ENCODE measurements at regions not wholly inside any gene's neighbourhood (a gene's known extent, or its start where the extent isn't known, plus 50 kb on each side); places are given as distances from the start of the nearest gene placed in this dataset.

DNA sequence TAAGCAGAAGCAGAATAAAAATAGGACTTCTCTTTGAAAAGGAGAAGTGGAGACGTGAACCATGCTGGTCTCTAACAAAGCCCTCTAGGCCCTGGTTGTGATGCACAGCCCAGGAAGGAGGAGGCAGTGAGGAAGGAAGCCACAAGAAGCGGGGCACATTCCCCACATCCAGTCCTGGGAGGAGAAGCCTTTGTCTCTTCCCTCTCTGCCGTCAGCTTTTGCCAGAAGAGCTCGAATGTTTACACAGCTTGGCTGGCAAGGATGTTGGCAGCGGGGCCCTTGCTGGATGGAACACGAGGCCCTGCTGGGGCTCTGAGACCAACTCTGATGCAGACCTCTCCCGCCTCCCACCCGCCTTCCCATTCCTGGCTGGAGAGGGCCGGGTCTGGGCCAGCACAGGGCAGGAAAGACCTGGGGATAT is 91.3 kb downstream of the MAF start:
- H2AK5ac ChIP-seq (ENCODE audit: low read depth, low read length), result no peak overlapping the region
- H3K56ac ChIP-seq (replicated peaks; ENCODE audit: insufficient read length, low read depth, low read length), result no peak overlapping the region
- no peak overlapping the region for H2BK120ac ChIP-seq (replicated peaks; ENCODE audit: low read depth, low read length)
- no peak overlapping the region for H4K91ac ChIP-seq (replicated peaks; ENCODE audit: insufficient read length, low read length)
- no peak overlapping the region for H4K5ac ChIP-seq (ENCODE audit: insufficient read length, low read depth, low read length)
- no peaks in the 10 kb centered on the region for H3K79me2 ChIP-seq (ENCODE audit: control insufficient read depth in 1 of 2, insufficient read depth in 2 of 2, low read length in 2 of 2)
- no peak overlapping the region for H2BK12ac ChIP-seq (ENCODE audit: low read depth, low read length)
- no peak overlapping the region for H3K18ac ChIP-seq (ENCODE audit: extremely low read depth, low read length)
- no peak overlapping the region for H2BK15ac ChIP-seq (ENCODE audit: low read length)
- H3K4me2 ChIP-seq (ENCODE audit: insufficient read depth in 1 of 2, low read depth in 2 of 2, low read length in 2 of 2), result no peak overlapping the region
- 92% methylated on average over 9 of the region's 9 CpGs; no CpG with 5 or more reads in 1 of the 2 experiments for WGBS, 2 experiments (ENCODE audit: extremely low coverage in 1 of 2, insufficient coverage in 1 of 2, insufficient read length in 1 of 2, insufficient replicate concordance in 2 of 2, low coverage in 1 of 2, low lambda C conversion rate in 2 of 2, missing lambda C conversion rate in 1 of 2)
- FAIRE-seq (no peak), DNase-seq (ENCODE audit: low read depth in 1 of 2, low spot score in 2 of 2) (no peak)
- H3K14ac ChIP-seq (ENCODE audit: insufficient read length), result no peak overlapping the region
- CTCF ChIA-PET (ENCODE audit: partially characterized antibody), result no interaction called here
- no peak overlapping the region for H2BK20ac ChIP-seq (ENCODE audit: low read length)
- H3K36me3 ChIP-seq (ENCODE audit: control insufficient read depth in 2 of 4, insufficient read depth in 4 of 4, low read length in 3 of 4), result no peaks in the 10 kb centered on the region
- no peaks in the 10 kb centered on the region for H3K27me3 ChIP-seq (replicated peaks in 1 of 4; ENCODE audit: control insufficient read depth in 3 of 4, extremely low read depth in 1 of 4, insufficient read depth in 3 of 4, low read length in 3 of 4)
- H3K4ac ChIP-seq (replicated peaks; ENCODE audit: insufficient read length, low read depth, low read length), result no peak overlapping the region
- POLR2A ChIA-PET (ENCODE audit: partially characterized antibody), result no interaction called here
- no peaks in the 10 kb centered on the region for H4K20me1 ChIP-seq (replicated peaks in 1 of 2; ENCODE audit: control insufficient read depth in 1 of 2, insufficient read depth in 2 of 2, low read length in 2 of 2)
- peaks cover 3% of the 10 kb centered on the region; the same call in 1 of the 2 replicates for H3K23me2 ChIP-seq (ENCODE audit: low read depth, low read length)
- no peak for TF ChIP-seq SP2 (IDR thresholded peaks at IDR 0.05; ENCODE audit: low read length)
- TF ChIP-seq NANOG (IDR thresholded peaks at IDR 0.05; ENCODE audit: insufficient read depth, low read depth, low read length, poor library complexity, severe bottlenecking), result no peak
- TF ChIP-seq GABPA (IDR thresholded peaks at IDR 0.05; ENCODE audit: borderline replicate concordance, insufficient read depth, low read length), result no peak
- H3K79me1 ChIP-seq (ENCODE audit: low read depth, low read length), result no peaks in the 10 kb centered on the region
- no peaks in the 10 kb centered on the region for H3K9me3 ChIP-seq (ENCODE audit: insufficient read depth in 2 of 2, low read depth in 1 of 2, low read length in 1 of 2)
- peak overlapping the region; percentile 80 for H2AFZ ChIP-seq (ENCODE audit: low read length)
- no peak overlapping the region for H2BK5ac ChIP-seq (ENCODE audit: low read depth, low read length)
- no peak overlapping the region for H3K23ac ChIP-seq (ENCODE audit: insufficient read length)
- no peaks in the 10 kb centered on the region; a peak in 2 of 7 replicates for H3K4me1 ChIP-seq (replicated peaks in 1 of 4; ENCODE audit: control insufficient read depth in 3 of 4, insufficient read depth in 4 of 4, low read length in 3 of 4)
- H3K9ac ChIP-seq (replicated peaks in 1 of 4; ENCODE audit: extremely low read depth in 1 of 4, low read depth in 3 of 4, low read length in 3 of 4), result no peak overlapping the region
- H4K8ac ChIP-seq (ENCODE audit: extremely low read depth, insufficient read depth, low read length), result no peak overlapping the region
- no peak overlapping the region for H3K27ac ChIP-seq (ENCODE audit: low read depth, low read length)
- no peak overlapping the region for H3K4me3 ChIP-seq (ENCODE audit: extremely low read depth in 1 of 4, insufficient read depth in 2 of 4, low read depth in 3 of 4, low read length in 4 of 4)

Measured in H1 (cell line).